ENCODE measurements at regions not wholly inside any gene's neighbourhood (a gene's known extent, or its start where the extent isn't known, plus 50 kb on each side); places are given as distances from the start of the nearest gene placed in this dataset.

GRCh38 chr11:37026741-37027140 lies 428.7 kb upstream of the RAG2 start:
- H3K4me1 ChIP-seq, result no peaks in the 10 kb centered on the region
- H3K9me3 ChIP-seq, result peaks cover 0 to 21% (median 0%) of the 10 kb centered on the region in 11 donors
- no peak overlapping the region for H3K27ac ChIP-seq
- 71 to 76% methylated on average over 5 of the region's 5 CpGs for WGBS, 2 donors
- H3K4me3 ChIP-seq, result no peak overlapping the region
- no peak for TF ChIP-seq CTCF (IDR thresholded peaks at IDR 0.05)
- intact Hi-C loops (cut with DNase I), result no loop called here
- H3K36me3 ChIP-seq, result no peaks in the 10 kb centered on the region
- no peak for DNase-seq
- no peak for ATAC-seq
- H3K27me3 ChIP-seq, result no peaks in the 10 kb centered on the region

- Histone ChIP-seq H3K4me3 (no peak overlapping the region), H3K27ac (no peak overlapping the region), H3K36me3 (no peaks in the 10 kb centered on the region), H3K27me3 (no peaks in the 10 kb centered on the region), H3K4me1 (no peaks in the 10 kb centered on the region), H3K9me3 (peaks cover 0 to 20% (median 0%) of the 10 kb centered on the region in 11 donors)
- ATAC-seq (no peak), DNase-seq (no peak)
- intact Hi-C loops (cut with DNase I), result no loop called here
- TF ChIP-seq CTCF (IDR thresholded peaks at IDR 0.05), result no peak
- WGBS, 2 donors, result 39 to 47% methylated on average over 3 of the region's 3 CpGs
Observed at GRCh38 chr11:37026326-37026725, 428.3 kb upstream of the RAG2 start.

GRCh38 chr11:37006563-37006962 lies 408.5 kb upstream of the RAG2 start:
- intact Hi-C loops (cut with DNase I), result no loop called here
- peaks cover 0 to 5% (median 0%) of the 10 kb centered on the region in 7 donors for H3K27me3 ChIP-seq
- WGBS, 2 donors, result 88 to 94% methylated on average over 4 of the region's 4 CpGs

GRCh38 chr11:37002831-37003230 lies 404.8 kb upstream of the RAG2 start:
- no peak for ATAC-seq
- DNase-seq, result no peak
- WGBS, 2 donors, result 57 to 65% methylated on average over 3 of the region's 3 CpGs

More at GRCh38 chr11:37006563-37006962, 408.5 kb upstream of the RAG2 start:
- H3K4me1 ChIP-seq, result no peaks in the 10 kb centered on the region
- no peak overlapping the region for H3K4me3 ChIP-seq
- TF ChIP-seq CTCF (IDR thresholded peaks at IDR 0.05), result no peak
- H3K36me3 ChIP-seq, result no peaks in the 10 kb centered on the region
- no peak overlapping the region for H3K27ac ChIP-seq
- no peak for DNase-seq
- ATAC-seq, result no peak
- peaks cover 0 to 6% (median 0%) of the 10 kb centered on the region in 11 donors for H3K9me3 ChIP-seq

More at GRCh38 chr11:37002831-37003230, 404.8 kb upstream of the RAG2 start:
- H3K27me3 ChIP-seq, result peaks cover 0 to 7% (median 0%) of the 10 kb centered on the region in 7 donors
- H3K4me3 ChIP-seq, result no peak overlapping the region
- no peaks in the 10 kb centered on the region for H3K36me3 ChIP-seq
- H3K9me3 ChIP-seq, result no peaks in the 10 kb centered on the region
- no peak for TF ChIP-seq CTCF (IDR thresholded peaks at IDR 0.05)
- no peaks in the 10 kb centered on the region for H3K4me1 ChIP-seq
- intact Hi-C loops (cut with DNase I), result no loop called here
- H3K27ac ChIP-seq, result no peak overlapping the region

All from heart right ventricle (tissue), 16 donors.